ENCODE measurements at regions not wholly inside any gene's neighbourhood (a gene's known extent, or its start where the extent isn't known, plus 50 kb on each side); places are given as distances from the start of the nearest gene placed in this dataset.

- CTCF ChIA-PET: no interaction called here
- H3K9ac ChIP-seq (ENCODE audit: low read length): no peak overlapping the region
Measured at GRCh38 chr13:103275722-103276121, 209.5 kb upstream of the SLC10A2 start.

GRCh38 chr13:103275081-103275480, 208.9 kb upstream of the SLC10A2 start:
- ChIA-PET CTCF (no interaction called here), RAD21 (ENCODE audit: low non-redundant PET in 1 of 2, low total read pairs in 2 of 2, uncharacterized antibody in 2 of 2, unreplicated experiment in 2 of 2) (no interaction called here), POLR2A (no interaction called here)
- H3K4me1 ChIP-seq (ENCODE audit: control insufficient read depth in 1 of 2, insufficient read depth in 2 of 2, low read length in 2 of 2): no peaks in the 10 kb centered on the region
- BruUV-seq (replicated peaks): no TSS peak
- no peaks in the 10 kb centered on the region for H3K79me2 ChIP-seq (ENCODE audit: insufficient read depth, low read length)
- no peak for DNase-seq (ENCODE audit: low read depth, low spot score)
- no peak overlapping the region for H3K9ac ChIP-seq (ENCODE audit: low read length)
- H3K4me2 ChIP-seq (ENCODE audit: low read length): no peak overlapping the region
- no peaks in the 10 kb centered on the region for H3K36me3 ChIP-seq (ENCODE audit: control insufficient read depth in 1 of 2, insufficient read depth in 2 of 2, low read length in 2 of 2)
- H3K9me2 ChIP-seq (ENCODE audit: insufficient read depth): no peaks in the 10 kb centered on the region
- H2AFZ ChIP-seq (ENCODE audit: low read depth, low read length, poor library complexity, severe bottlenecking): no peak overlapping the region
- no peaks in the 10 kb centered on the region; a peak in 1 of 4 replicates for H3K9me3 ChIP-seq (ENCODE audit: control insufficient read depth in 1 of 2, insufficient read depth in 1 of 2, low read depth in 1 of 2, low read length in 2 of 2)
- no peak for ATAC-seq
- intact Hi-C loops (cut with micrococcal nuclease): no loop called here
- no peak overlapping the region for H3K4me3 ChIP-seq (replicated peaks in 1 of 2; ENCODE audit: low read depth in 1 of 2, low read length in 2 of 2)
- H3K27ac ChIP-seq (ENCODE audit: low read depth, low read length): no peak overlapping the region
- H4K20me1 ChIP-seq (ENCODE audit: insufficient read depth): no peaks in the 10 kb centered on the region
- TF ChIP-seq ZBTB33 (IDR thresholded peaks at IDR 0.05; ENCODE audit: extremely low read depth, insufficient replicate concordance, low read length) (no peak), TCF7L2 (IDR thresholded peaks at IDR 0.05; ENCODE audit: borderline replicate concordance, extremely low read depth, insufficient read depth, insufficient read length) (no peak), FOSL1 (IDR thresholded peaks at IDR 0.05; ENCODE audit: low read depth) (no peak), RAD21 (IDR thresholded peaks at IDR 0.05; ENCODE audit: low read depth) (no peak)
- TF ChIP-seq, protein P1, sequence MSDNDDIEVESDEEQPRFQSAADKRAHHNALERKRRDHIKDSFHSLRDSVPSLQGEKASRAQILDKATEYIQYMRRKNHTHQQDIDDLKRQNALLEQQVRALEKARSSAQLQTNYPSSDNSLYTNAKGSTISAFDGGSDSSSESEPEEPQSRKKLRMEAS (IDR thresholded peaks at IDR 0.05): no peak
- no peaks in the 10 kb centered on the region for H3K27me3 ChIP-seq (ENCODE audit: insufficient read depth, low read length)

More at GRCh38 chr13:103275722-103276121, 209.5 kb upstream of the SLC10A2 start:
- Histone ChIP-seq H3K4me3 (replicated peaks in 1 of 2; ENCODE audit: low read depth in 1 of 2, low read length in 2 of 2) (no peak overlapping the region), H4K20me1 (ENCODE audit: insufficient read depth) (no peaks in the 10 kb centered on the region), H2AFZ (ENCODE audit: low read depth, low read length, poor library complexity, severe bottlenecking) (no peak overlapping the region), H3K27me3 (ENCODE audit: insufficient read depth, low read length) (no peaks in the 10 kb centered on the region), H3K36me3 (ENCODE audit: control insufficient read depth in 1 of 2, insufficient read depth in 2 of 2, low read length in 2 of 2) (no peaks in the 10 kb centered on the region), H3K9me2 (ENCODE audit: insufficient read depth) (no peaks in the 10 kb centered on the region), H3K27ac (ENCODE audit: low read depth, low read length) (no peak overlapping the region), H3K4me2 (ENCODE audit: low read length) (no peak overlapping the region), H3K4me1 (ENCODE audit: control insufficient read depth in 1 of 2, insufficient read depth in 2 of 2, low read length in 2 of 2) (no peaks in the 10 kb centered on the region), H3K79me2 (ENCODE audit: insufficient read depth, low read length) (no peaks in the 10 kb centered on the region), H3K9me3 (ENCODE audit: control insufficient read depth in 1 of 2, insufficient read depth in 1 of 2, low read depth in 1 of 2, low read length in 2 of 2) (no peaks in the 10 kb centered on the region; a peak in 1 of 4 replicates)
- RAD21 ChIA-PET (ENCODE audit: low non-redundant PET in 1 of 2, low total read pairs in 2 of 2, uncharacterized antibody in 2 of 2, unreplicated experiment in 2 of 2): no interaction called here
- DNase-seq (ENCODE audit: low read depth, low spot score) (no peak), ATAC-seq (no peak)
- POLR2A ChIA-PET: no interaction called here
- intact Hi-C loops (cut with micrococcal nuclease): no loop called here
- TF ChIP-seq RAD21 (IDR thresholded peaks at IDR 0.05; ENCODE audit: low read depth) (no peak), ZFX (IDR thresholded peaks at IDR 0.05) (no peak), ZBTB33 (IDR thresholded peaks at IDR 0.05; ENCODE audit: extremely low read depth, insufficient replicate concordance, low read length) (no peak)
- TF ChIP-seq, protein P2, sequence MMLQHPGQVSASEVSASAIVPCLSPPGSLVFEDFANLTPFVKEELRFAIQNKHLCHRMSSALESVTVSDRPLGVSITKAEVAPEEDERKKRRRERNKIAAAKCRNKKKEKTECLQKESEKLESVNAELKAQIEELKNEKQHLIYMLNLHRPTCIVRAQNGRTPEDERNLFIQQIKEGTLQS (IDR thresholded peaks at IDR 0.05): no peak
- BruUV-seq (replicated peaks): no TSS peak

Data from HCT116 (cell line).